Stimulated activated CD8-positive, alpha-beta memory T cell treated with anti-CD3 and anti-CD28 coated beads, Interleukin-15, amount 100 ng/mL, for 4 hours (primary cell): ENCODE measurements at regions not wholly inside any gene's neighbourhood (a gene's known extent, or its start where the extent isn't known, plus 50 kb on each side); places are given as distances from the start of the nearest gene placed in this dataset.

Source experiments
- DNase-seq, 2 donors: peaks; one replicate each; pipeline ENCODE4 v3.0.0-alpha.2; 2020; ENCODE audit warnings: low read depth in 2 of 2

DNA sequence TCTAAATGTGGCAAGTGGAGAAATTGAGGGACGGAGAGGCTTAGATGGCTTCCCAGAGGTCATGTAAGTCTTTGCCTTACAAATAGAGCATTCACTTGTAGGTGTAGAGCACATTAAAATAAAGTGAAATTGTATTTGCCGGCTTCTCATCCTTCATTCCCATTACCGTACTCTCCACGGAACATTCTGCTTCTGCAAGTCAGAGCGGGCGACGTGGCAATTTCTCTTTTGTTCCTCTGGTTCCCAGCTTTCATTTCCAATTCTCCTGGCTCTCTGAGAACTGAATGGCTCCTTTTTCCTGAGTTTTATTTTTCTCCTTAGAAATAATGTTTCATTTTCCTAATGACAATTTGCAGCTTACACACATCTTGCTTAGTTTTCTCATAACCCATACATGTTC lies 51.3 kb upstream of the PFKP start:
- DNase-seq: no peak

DNA sequence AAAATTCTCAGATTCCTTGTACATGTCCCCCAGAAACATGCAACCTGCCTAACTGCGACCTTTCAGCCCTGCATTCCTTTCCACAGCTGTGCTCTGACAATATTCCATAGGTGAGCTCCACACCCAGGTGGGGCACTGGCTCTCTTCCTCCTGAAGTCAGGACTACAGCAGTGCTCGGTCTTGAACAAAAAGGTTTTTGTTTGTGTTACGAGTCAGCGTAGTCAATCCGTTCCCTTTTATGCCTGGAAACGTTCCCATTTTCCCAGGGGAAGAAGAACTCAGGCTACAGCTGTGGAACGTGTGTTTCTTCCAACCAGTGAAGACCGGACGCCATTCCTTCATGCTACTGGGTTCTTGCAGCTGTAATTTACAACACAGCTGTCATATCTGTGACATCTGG lies 52.4 kb upstream of the PFKP start:
- no peak for DNase-seq

DNA sequence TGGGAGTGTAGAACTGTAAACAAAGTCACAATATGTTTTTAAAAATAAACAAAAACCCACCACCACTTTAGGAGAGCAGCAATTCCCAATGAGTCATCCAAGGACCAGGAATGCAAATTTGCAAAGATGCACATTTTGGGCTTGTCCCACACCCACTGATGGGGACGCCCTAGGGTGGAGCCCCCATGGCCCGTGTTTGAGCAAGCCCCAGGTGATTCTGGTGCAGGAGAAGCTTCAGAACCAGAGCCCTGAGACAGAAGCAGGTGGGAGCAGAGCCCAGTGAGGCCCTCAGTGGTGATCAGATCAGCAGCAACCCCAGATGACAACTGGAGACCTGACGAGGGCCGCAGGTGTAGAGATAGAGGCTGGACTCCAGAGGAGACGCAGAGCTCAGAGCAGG lies 55.1 kb upstream of the PFKP start:
- no peak for DNase-seq

DNA sequence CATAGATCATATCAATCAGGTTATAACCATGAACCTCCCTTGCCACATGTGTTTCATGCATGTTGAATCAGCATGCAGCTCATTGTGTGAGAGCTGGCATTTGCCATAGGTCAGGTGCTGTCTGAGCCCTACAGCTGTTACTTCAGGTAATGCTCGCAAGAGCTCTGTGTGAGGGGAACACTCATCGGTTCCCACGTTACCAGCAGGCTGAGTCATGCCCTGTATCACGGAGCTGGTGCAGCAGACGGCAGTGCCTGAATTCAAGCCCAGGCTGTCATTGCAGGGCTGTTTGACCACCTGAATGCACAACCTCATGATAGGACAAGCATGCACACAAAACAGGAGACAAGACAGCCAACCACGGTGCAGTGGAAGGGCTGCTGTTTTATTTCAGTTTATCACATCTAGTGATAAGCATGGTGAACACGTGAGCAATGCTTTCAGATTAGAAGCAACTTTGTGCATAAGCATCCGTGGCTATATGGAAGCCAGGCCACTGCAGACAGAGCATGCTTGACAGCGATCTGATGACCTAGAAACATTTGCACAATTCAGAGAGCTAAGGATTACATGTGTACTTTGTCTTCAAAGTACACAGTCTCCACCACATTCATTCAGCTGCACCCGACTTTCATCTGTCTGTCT lies 56.4 kb upstream of the PFKP start:
- DNase-seq: no peak

DNA sequence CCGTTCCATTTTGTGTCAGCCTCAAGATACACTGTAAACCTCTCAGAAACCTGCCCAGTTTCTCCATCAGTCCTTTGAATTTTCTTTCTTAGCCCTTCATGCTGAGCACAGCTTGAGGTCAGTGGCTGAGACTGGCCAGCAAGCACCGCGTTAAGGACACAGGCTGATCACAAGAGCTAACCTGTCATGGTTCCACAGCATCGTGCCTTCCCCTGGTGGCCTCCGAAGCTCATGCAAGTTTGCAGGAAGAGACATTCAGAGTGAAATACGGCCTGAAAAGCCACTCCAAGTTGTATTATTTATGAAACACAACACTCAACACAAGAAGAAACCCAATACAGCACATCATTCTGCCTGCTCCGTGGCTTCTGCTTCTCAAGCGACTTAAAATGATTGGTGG lies 57.0 kb upstream of the PFKP start:
- DNase-seq: no peak

DNA sequence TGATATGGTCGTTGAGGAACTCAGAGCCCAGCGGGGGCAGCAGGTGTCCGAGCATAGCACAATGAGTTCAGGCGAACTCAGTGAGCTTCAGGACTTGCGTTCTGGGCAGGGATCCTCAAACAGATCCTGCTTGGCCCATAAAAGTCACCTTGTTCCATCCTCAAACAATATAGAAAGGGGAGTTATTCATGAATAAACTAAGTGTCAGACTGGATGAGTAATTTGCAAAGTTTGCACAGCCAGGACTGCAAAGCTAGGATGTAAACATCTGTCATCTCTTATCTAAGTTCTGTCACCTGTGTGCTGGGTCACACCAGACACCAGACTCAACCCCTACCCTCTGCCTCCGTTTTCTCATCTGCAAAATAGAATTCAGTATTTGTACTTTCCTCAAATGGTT lies 58.0 kb upstream of the PFKP start:
- no peak for DNase-seq

DNA sequence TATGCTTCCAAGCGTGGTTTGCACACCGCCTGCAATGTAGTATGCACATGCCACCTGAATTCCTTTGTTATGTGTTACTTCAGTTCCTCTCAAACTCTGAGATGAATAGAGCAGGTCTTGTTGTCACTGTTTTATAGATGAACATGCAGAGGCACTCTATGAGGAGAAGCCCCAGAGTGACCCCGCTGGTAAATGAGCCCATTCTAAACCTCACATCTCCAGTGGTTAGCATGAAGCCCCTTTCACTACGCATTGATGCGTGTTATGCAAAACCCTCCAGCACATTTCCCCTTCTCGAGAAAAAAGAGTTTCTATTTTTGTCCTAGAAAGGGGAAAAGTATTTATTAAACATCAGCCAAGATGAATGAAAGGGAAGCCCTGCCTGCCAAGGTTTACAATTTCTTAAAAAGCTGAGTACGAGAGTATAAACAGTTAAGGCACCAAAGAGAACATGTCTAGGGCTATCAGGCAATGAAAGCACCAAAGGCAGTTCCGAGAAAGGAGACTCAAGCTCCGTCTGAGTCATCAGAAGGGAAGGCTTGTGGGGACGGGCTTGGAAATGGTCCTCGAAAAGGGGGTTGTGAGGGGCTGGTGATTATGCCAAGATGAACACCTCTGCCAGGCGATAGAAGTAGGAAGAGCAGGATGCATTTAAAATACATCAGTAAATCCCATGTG lies 58.7 kb upstream of the PFKP start:
- no peak for DNase-seq

DNA sequence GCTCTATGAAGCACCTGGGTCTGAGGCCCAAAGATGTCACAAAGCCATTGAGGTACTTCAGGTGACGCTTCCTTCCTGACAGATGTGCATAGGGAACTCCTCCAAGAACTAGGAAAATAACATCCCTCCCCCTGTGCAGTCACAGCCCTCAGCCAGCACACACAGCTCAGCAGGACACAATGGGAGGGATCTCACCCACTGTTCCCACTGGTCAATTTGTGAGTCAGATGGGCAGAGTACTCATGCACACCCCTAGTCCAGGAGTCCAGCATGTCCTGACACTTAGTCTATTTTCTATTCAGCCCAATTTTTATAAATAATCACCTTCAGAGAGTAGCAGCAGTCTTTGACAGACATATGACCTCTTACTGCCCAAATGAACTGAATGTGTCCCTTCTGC lies 60.7 kb upstream of the PFKP start:
- DNase-seq: no peak

DNA sequence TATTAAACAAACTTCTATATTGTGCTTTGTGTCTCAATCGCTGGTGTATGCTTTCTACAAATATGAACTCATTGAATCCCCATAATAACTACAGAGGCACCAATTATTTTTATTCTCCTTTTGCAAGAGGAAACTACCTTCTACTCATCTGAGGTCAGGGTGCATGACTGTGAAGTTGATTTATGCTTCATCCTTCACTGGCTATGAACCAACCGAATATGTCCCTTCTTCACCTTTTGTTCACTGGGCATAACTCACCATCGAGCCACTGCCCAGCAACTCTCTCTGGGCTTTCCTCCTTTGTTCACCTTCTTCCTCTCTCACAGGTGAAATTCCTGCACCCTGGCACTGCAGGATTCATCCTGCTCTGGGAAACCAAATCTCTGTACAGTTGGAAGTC lies 61.3 kb upstream of the PFKP start:
- no peak for DNase-seq

DNA sequence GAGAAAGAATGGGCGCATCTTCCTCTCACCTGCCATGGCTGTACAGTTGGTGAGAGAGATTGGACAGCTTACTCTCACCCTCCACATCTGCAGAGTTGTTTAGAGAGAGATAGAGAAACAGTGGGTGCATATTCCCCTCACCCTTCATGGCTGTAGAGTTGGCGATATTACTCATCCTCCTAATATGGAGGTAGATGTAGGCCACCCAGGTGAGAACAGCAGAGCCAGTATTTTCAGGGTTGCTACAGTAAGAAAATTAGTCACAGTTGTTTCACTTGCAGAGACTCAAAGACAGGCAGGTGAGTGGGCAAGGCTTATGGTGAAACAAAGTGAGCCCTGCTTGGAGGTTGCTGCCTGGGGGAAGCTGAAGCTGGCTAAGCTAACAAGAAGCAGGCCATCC lies 65.0 kb upstream of the PFKP start:
- no peak for DNase-seq

DNA sequence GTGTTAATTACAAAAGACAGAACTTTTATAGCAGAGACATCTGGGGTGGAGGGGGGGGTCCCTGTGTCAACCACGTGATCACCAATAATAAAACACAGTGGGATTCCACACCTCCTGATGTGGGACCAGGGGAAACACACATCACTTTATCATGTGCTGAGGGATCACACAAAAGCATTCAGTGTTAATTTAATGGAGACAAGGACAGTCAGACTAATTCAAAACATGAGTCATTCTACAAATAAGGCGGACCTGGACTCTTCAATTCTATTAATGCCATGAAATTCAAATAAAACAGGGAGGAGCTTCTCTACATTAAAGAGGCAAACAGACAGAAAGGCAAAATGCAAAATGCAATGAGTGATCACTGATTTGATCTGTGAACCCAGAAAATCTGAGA lies 67.3 kb upstream of the PFKP start:
- no peak for DNase-seq

DNA sequence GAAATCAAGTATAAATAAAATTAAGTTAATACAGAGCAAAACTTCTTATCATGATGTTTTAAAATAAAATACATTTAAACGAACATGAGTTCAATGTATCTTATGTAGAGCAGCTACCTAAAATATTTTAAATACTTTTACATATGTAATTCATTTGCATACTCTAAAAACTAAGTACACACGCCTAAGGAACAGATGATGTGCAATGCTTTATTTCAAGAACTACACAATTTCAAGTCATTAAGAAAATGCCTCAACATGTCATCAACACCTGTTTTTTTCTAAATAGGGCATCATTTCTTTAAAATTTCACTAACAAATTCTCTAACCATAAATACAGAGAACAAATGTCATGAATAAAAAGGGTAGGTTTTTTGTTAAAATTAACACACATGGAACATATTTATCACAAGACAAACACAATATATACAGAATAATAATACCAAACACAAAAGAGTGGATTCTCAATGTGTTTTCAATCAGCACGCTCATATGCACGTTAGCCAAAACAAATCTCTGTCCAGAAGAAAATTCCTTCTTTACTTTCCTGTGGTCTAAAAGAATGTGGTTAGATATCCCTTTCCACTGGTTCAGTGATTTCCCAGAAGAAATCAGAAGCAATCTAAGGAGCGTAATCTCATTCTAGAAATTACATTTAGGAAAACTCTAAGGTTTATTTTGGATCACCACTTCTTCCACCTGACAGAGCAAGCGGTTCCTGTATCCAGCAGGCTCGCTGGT lies 73.0 kb upstream of the PFKP start:
- DNase-seq: no peak

DNA sequence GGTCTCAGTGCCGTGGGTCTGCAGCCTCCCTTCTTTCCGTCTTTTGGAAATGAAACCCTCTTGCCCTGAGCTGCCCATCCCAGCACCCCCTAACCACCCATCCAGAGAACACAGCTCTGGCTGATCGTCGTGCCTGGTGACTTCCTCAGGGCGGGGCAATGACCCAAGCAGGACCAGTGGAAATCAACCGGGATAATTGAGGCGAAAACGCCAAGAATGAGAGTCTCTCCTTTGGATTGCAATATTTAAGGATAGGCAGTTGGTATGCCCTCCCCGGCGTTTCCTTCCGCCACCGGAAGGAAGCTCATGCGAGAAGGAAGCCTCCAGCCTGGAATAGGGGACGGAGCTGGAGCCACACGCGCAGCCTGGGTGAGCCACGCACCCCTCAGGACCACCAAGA lies 73.7 kb upstream of the PFKP start:
- DNase-seq: no peak

DNA sequence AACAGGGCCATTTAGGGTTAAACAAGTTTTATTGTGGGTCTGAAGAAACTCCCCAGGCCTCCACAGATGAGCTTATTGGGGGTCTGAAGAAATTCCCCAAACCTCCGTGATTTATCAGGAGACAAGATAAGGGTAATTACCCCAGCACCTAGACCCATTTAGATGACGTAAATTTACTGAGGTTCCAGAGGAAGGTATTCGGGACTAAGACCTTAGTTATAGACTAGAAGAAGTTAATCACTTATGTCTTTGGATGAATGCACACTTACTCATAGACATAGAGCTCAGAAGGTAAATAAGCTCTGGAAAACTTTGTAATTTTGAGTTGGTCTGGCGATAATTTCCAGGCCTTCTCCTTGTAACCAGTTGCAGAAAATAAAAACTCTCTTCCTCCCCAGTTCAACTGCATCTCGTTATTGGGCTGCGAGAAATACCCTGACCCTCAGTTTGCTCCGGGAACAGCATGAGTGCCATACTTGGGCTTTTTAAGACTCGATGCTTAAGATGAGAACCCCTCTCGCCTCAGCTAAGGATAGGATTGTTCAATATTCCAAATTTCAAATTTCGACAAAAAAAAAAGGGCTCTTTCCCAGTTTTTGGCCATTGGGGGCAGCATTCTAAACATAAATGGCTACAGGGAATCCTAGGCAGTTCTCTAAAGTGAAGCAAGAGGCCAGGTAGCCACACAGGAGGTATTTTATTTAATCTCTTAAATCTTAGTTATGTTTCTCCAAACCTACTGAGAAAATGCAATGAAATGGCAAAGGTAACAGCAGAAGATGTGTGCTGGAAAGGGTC lies 74.7 kb upstream of the PFKP start:
- DNase-seq: no peak

DNA sequence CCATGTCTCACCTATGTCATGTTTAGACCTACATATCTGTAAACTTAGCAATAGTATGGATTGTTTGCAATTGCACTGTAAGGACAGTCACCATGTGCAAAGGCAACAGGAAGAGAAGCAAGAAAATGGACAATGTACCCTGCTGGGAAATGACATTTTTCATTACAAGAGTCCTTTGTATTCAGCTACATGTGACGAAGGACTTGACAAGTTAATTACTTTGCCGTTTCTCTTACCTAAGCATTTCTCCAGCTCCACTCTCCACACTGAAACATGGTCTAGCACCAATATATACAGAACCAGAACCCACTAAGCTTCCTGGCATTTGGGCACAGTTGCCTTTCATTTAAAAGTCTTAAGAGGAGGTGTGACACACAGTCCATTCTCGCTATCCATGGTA lies 76.6 kb upstream of the PFKP start:
- no peak for DNase-seq

DNA sequence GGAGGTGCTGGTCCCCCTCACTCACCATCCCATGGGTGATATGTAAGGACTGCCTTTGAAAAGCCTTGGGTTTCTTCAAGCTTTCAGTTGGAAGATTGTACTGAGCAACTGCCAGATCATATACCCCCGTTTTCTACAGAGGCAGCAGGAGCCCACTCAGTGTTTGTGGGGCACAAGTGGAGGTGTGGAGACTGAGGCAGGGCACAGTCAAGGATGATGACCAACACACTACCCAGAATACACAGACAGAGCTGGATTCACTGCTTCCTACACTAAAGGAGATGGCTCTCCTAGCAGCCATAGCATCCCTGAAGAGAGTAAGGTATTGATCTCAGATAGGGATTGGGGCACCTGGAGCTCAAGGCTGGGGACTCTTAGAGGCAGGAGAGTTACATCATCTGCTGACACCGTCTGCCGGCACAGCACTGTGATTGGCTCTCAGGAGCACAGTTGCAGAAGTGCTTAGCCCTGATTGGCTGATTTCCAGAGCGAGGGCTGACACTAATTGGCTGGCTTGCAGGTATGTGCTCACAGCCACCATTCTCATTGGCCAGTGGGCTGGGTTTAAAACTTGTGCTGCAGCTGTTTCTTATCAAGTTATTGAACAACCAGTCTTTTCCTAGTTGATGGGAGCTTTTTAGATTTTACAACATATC lies 77.9 kb upstream of the PFKP start:
- no peak for DNase-seq

DNA sequence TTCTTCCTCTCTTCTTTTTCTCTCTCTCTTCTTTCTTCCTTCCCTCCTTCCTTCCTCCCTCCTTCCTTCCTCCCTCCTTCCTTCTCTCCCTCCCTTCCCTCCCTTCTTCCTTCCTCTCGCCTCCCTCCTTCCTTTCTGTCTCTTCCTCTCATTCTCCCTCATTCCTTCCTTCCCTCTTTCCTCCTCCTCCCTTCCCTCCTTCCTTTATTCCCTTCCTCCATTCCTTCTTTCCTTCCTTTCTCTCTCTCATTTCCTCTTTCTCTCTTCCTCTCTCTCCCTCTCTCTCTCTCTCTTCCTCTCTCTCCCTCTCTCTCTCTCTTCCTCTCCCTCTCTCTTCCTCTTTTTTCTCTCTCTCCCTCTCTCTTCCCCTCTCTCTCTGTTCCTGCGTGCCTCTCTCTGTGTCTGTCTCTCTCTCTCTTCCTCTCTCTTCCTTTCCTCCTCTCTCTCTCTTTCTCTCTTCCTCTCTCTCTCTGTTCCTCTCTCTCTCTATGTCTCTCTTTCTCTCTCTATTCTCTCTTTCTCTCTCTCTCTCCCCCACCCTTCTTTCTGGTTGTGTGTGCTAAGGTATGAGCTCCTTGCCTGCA lies 80.1 kb upstream of the PFKP start:
- no peak for DNase-seq

DNA sequence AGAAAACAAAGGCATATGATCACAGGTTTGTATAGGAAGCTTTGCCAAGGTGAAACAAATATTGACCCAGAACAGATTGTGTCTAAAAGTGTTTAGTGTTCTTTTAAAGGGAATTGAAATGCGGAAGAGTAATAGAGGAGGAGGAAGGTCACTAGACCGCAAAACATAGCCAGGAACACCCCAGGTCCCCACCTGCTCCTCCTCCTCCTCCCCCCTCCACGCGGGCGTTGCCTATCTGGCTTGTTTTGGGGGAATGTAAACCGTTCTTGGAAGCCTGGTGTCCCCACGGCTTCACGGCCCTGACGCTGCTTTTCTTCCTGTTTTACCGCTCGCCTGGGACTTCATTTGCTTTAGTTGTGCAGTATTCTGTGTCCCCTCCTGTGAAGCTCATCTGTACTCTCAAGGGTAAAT lies 81.0 kb upstream of the PFKP start:
- DNase-seq: no peak

DNA sequence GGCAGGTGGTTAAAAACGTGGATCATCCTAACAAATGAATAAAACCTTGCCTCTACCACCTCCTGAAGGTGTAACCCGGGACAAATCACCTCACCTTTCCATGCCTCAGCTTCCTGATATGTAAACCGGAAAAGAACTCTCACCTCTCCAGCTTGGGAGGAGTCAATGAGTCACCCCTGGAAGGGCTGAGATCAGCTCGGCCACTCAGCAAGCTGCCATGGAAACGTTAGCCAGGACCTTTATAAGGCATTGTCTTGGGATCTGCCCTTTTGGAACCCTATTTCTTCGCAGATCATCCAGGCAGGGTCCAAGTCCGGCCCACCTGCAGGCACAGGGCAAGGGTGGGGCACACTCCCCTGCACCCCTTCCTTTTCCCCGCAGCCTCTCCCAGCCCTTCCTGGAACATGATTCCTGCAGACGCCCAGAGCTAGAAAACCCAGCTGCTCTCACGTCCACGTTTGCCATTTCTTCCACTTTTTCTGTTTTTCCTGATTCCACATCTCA lies 81.6 kb upstream of the PFKP start:
- DNase-seq: no peak

DNA sequence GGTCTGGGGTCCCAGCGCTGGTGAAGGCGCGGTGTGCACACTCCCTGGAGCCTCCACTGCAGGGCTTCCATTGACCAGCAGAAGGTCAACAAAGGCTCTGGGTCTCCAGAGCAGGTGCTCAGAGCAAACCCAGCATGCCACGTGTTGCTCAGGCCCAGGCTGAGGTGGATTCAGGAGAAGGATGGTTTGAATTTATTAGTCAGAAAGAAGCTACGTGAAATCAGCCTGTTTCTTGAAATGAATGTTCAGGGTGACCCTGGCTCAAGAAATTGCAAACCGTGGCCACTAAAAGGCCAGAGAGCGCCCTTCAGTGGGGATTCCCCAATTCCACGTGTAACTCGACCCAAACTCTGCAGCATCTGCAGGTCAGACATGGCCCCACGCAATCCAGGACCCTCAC lies 82.7 kb upstream of the PFKP start:
- no peak for DNase-seq

DNA sequence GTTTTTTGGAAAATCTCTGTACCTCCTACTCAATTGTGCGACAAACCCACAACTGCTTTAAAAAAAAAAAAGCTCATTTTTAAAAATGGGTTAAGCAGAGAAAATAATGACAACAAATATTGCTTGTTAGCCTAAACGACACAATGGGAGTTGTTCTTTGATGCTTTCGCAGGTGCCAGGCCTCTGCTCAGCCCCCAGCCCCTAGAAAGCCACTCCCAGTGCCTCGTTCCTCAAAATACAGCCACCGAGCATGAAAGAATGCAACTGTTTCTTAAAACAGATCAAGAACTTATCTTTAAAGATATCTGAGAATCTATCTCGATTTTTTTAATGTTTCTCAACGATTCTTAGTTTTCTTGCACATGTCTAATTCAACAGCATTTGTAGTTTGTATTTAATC lies 85.2 kb upstream of the PFKP start:
- no peak for DNase-seq
